ENCODE measurements at regions not wholly inside any gene's neighbourhood (a gene's known extent, or its start where the extent isn't known, plus 50 kb on each side); places are given as distances from the start of the nearest gene placed in this dataset.

GRCh38 chr11:116613206-116613875, 159.4 kb downstream of the BUD13 start:
- Histone ChIP-seq H3K4me1 (ENCODE audit: insufficient read depth, low read length) (no peaks in the 10 kb centered on the region), H3K27me3 (ENCODE audit: control insufficient read depth in 1 of 2, insufficient read depth in 2 of 2, low read length in 2 of 2) (no peaks in the 10 kb centered on the region; a peak in 1 of 5 replicates), H2AFZ (ENCODE audit: low read length) (no peak overlapping the region), H4K20me1 (ENCODE audit: insufficient read depth, low read length) (no peaks in the 10 kb centered on the region), H3K79me2 (ENCODE audit: insufficient read depth, low read length) (no peaks in the 10 kb centered on the region), H3K4me2 (ENCODE audit: low read depth, low read length) (no peak overlapping the region), H3K9ac (ENCODE audit: insufficient read depth, low read depth, low read length) (no peak overlapping the region), H3K27ac (ENCODE audit: extremely low read length, insufficient read depth, low read length) (no peak overlapping the region), H3K36me3 (replicated peaks in 1 of 2; ENCODE audit: control insufficient read depth in 1 of 2, insufficient read depth in 2 of 2, low read length in 2 of 2) (no peaks in the 10 kb centered on the region), H3K9me3 (ENCODE audit: low read length) (no peaks in the 10 kb centered on the region), H3K4me3 (replicated peaks in 1 of 3; ENCODE audit: insufficient read depth in 1 of 3, low read depth in 2 of 3, low read length in 3 of 3) (no peak overlapping the region)
- DNase-seq (ENCODE audit: low spot score), result no peak
- no peak for FAIRE-seq
- POLR2A ChIA-PET, result no interaction called here
- CTCF ChIA-PET (ENCODE audit: low intra/inter-chr PET ratio, low total read pairs), result no interaction called here
- ATAC-seq, result no peak
- WGBS (ENCODE audit: low lambda C conversion rate), result 72% methylated on average over 25 of the region's 27 CpGs
- no TSS peak for BruUV-seq (replicated peaks)
- TF ChIP-seq ELK4 (CRISPR knock-in tag; IDR thresholded peaks at IDR 0.05; ENCODE audit: borderline replicate concordance) (no peak), PRMT3 (CRISPR knock-in tag; IDR thresholded peaks at IDR 0.05; ENCODE audit: borderline replicate concordance, low read depth) (no peak), NR2F6 (IDR thresholded peaks at IDR 0.05) (no peak), NR2F6 (CRISPR knock-in tag; IDR thresholded peaks at IDR 0.05) (no peak)
- TF ChIP-seq, protein P1, sequence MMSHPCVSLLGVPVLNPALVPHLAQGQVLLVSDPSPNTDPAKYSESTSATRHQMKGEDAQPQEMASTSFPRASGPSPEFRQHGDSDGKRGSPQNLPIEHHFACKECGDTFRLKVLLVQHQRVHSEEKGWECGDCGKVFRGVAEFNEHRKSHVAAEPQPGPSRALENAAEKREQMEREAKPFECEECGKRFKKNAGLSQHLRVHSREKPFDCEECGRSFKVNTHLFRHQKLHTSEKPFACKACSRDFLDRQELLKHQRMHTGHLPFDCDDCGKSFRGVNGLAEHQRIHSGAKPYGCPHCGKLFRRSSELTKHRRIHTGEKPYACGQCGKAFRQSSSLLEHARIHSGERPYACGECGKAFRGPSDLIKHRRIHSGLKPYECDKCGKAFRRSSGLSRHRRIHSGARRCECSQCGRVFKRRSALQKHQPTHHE (CRISPR knock-in tag; IDR thresholded peaks at IDR 0.05; ENCODE audit: borderline replicate concordance), result no peak
- in situ Hi-C loops (cut with HindIII; ENCODE audit: extremely low pct_ligation_motif_present, low pct_unique_long_range_greater_than_20kb), result no loop called here
- intact Hi-C loops (cut with micrococcal nuclease; ENCODE audit: unreplicated experiment), result no loop called here

Measured in HepG2 (cell line).